22Rv1 (cell line): ENCODE measurements at regions not wholly inside any gene's neighbourhood (a gene's known extent, or its start where the extent isn't known, plus 50 kb on each side); places are given as distances from the start of the nearest gene placed in this dataset.

ENCODE experiments used
- H3K27ac ChIP-seq: fragments of 450-650 bp; 2 replicates; pipeline ENCODE4 v1.5.1; 2017
- ZFX ChIP-seq: fragments of 450-650 bp; IDR thresholded peaks from 2 replicates; pipeline ENCODE4 v1.6.1; 2017; ENCODE audit warnings: antibody characterized with exemption, borderline replicate concordance
- TF ChIP-seq, protein P1 (sequence below): fragments of 450-650 bp; IDR thresholded peaks from 2 replicates; pipeline ENCODE4 v1.5.1; 2017; ENCODE audit warnings: mild to moderate bottlenecking

GRCh38 chr18:71673498-71673897, 870.6 kb downstream of the CBLN2 start:
- no peak overlapping the region for H3K27ac ChIP-seq
- TF ChIP-seq, protein P1, sequence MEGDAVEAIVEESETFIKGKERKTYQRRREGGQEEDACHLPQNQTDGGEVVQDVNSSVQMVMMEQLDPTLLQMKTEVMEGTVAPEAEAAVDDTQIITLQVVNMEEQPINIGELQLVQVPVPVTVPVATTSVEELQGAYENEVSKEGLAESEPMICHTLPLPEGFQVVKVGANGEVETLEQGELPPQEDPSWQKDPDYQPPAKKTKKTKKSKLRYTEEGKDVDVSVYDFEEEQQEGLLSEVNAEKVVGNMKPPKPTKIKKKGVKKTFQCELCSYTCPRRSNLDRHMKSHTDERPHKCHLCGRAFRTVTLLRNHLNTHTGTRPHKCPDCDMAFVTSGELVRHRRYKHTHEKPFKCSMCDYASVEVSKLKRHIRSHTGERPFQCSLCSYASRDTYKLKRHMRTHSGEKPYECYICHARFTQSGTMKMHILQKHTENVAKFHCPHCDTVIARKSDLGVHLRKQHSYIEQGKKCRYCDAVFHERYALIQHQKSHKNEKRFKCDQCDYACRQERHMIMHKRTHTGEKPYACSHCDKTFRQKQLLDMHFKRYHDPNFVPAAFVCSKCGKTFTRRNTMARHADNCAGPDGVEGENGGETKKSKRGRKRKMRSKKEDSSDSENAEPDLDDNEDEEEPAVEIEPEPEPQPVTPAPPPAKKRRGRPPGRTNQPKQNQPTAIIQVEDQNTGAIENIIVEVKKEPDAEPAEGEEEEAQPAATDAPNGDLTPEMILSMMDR = no peak
- TF ChIP-seq ZFX = no peak

DNA sequence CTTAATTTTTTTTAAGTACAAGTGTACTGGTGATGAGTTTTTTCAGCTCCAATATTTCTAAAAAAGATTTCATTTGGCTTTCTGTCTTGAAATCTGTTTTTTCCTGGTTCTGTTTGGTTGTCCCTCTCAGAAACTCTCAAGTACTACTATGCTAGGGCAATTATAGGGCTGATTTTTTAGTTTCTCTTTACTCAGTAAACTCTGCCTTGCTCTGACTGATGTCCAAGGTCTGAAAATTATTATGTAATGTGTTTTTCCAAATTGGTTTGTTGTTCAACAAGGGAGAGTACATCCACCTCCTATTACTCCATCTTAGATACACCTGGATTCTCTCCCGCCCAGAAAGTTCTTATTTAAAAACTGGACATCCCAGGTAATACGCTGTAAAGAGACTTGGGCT, 877.7 kb downstream of the CBLN2 start:
- TF ChIP-seq, protein P1 = no peak
- no peak for TF ChIP-seq ZFX
- no peak overlapping the region for H3K27ac ChIP-seq

GRCh38 chr18:71665131-71665530, 879.0 kb downstream of the CBLN2 start:
- TF ChIP-seq, protein P1 = no peak
- no peak overlapping the region for H3K27ac ChIP-seq

GRCh38 chr18:71643822-71644221, 900.3 kb downstream of the CBLN2 start:
- no peak for TF ChIP-seq ZFX
- TF ChIP-seq, protein P1 = no peak
- H3K27ac ChIP-seq = no peak overlapping the region

DNA sequence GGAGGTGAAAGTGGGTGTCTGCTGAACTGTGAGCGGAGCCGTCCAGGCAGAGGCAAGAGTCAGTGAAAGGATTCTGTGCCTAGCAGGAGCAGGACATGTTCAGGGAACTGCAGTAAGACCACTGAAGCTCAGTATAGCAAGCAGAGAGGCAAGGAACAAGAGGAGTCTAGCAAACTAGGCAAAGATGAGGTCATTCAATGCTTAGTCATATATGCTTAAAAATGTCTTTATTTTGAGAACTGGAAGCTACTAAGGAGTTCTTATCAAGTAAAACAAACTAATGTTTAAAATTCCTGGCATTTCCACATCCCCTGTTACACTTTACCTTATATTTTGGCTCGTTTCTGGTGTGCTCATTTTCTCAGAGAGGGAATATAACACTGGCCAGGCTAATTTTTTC, 913.4 kb downstream of the CBLN2 start:
- TF ChIP-seq, protein P1 = no peak
- no peak for TF ChIP-seq ZFX
- no peak overlapping the region for H3K27ac ChIP-seq

- H3K27ac ChIP-seq = no peak overlapping the region
- TF ChIP-seq ZFX = no peak
- TF ChIP-seq, protein P1 = no peak
Measured at GRCh38 chr18:71625556-71626090, 918.5 kb downstream of the CBLN2 start.

DNA sequence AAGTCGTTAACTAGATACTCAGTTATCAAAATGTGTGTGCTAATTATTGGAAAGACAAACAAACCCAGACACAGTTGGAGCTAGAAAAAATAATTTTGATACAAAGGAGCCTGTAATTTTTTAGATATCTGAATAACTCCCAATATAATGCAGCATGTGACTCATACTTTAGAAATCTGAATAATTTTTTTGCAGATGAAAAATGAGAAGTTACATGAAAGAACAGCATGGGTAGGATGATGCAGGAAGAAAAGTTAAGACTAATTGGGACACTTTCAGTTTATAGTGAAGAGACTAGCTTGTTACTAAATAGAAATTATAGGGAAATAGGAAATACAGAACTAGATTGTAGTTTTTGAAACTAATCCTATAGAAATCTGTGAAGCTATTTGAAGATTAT, 945.8 kb downstream of the CBLN2 start:
- TF ChIP-seq, protein P1 = no peak
- TF ChIP-seq ZFX = no peak
- H3K27ac ChIP-seq = no peak overlapping the region
